OCI-LY1 (cell line): ENCODE measurements at regions not wholly inside any gene's neighbourhood (a gene's known extent, or its start where the extent isn't known, plus 50 kb on each side); places are given as distances from the start of the nearest gene placed in this dataset.

Experiments used
- EZH2 ChIP-seq: fragments of 200-600 bp; sonication (generic), shearing (Covaris generic); IDR thresholded peaks from 2 replicates; pipeline ENCODE4 v1.8.0; 2017; ENCODE audit warnings: borderline replicate concordance, mixed run types, mild to moderate bottlenecking, antibody characterized with exemption, low read length, moderate library complexity, mixed read lengths
- TF ChIP-seq, protein P1 (sequence below): fragments of 200-600 bp; sonication (generic), shearing (Covaris generic); IDR thresholded peaks from 2 replicates; pipeline ENCODE4 v1.5.1; 2017; ENCODE audit warnings: mild to moderate bottlenecking, antibody characterized with exemption, low read length, moderate library complexity, mixed read lengths

DNA sequence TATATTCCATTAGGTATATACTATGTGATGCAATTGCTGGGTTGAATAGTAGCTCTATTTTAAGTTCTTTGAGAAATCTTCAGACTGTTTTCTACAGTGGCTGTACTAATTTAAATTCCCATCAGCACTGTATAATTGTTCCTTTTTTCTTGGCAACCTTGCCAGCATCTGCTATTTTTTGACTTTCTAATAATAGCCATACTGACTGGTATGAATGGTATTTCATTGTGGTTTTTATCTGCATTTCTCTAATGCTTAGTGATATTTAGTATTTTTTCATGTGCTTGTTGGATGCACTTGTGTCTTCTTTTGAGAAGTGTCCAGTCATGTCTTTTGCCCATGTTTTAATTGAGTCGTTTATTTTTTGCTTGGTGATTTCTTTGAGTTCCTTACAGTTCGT is 145.1 kb upstream of the PLSCR5 start:
- TF ChIP-seq, protein P1, sequence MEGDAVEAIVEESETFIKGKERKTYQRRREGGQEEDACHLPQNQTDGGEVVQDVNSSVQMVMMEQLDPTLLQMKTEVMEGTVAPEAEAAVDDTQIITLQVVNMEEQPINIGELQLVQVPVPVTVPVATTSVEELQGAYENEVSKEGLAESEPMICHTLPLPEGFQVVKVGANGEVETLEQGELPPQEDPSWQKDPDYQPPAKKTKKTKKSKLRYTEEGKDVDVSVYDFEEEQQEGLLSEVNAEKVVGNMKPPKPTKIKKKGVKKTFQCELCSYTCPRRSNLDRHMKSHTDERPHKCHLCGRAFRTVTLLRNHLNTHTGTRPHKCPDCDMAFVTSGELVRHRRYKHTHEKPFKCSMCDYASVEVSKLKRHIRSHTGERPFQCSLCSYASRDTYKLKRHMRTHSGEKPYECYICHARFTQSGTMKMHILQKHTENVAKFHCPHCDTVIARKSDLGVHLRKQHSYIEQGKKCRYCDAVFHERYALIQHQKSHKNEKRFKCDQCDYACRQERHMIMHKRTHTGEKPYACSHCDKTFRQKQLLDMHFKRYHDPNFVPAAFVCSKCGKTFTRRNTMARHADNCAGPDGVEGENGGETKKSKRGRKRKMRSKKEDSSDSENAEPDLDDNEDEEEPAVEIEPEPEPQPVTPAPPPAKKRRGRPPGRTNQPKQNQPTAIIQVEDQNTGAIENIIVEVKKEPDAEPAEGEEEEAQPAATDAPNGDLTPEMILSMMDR = no peak
- TF ChIP-seq EZH2 = no peak
